HepG2 (cell line): ENCODE measurements at regions not wholly inside any gene's neighbourhood (a gene's known extent, or its start where the extent isn't known, plus 50 kb on each side); places are given as distances from the start of the nearest gene placed in this dataset.

ENCODE experiments used
- FOSL2 ChIP-seq: sonication (generic); formaldehyde crosslinking; IDR thresholded peaks from 2 replicates; pipeline ENCODE4 v1.4.0; 2020; ENCODE audit warnings: missing genetic modification reagents
- MBD4 ChIP-seq: IDR thresholded peaks from 2 replicates; pipeline ENCODE4 v1.6.1; 2012; ENCODE audit warnings: low read length, inconsistent platforms, borderline replicate concordance
- NPAS2 ChIP-seq: sonication (generic); formaldehyde crosslinking; IDR thresholded peaks from 2 replicates; pipeline ENCODE4 v1.8.0; 2022; ENCODE audit warnings: mild to moderate bottlenecking, missing genetic modification reagents, borderline replicate concordance
- NR2F1 ChIP-seq, 2 experiments: fragments of 450-650 bp in 1 of 2; formaldehyde crosslinking in 1 of 2; IDR thresholded peaks; 2 replicates each; pipeline versions ENCODE4 v1.5.0 to v1.6.1; 2016 to 2020; ENCODE audit warnings: mild to moderate bottlenecking in 1 of 2, missing compliant biosample characterization in 1 of 2, missing genetic modification reagents in 1 of 2, moderate library complexity in 1 of 2
- NR2F6 ChIP-seq, 2 experiments: IDR thresholded peaks; 2 replicates each; pipeline ENCODE4 v1.6.1; 2016; ENCODE audit warnings: antibody characterized with exemption in 1 of 2, mild to moderate bottlenecking in 1 of 2
- RCOR2 ChIP-seq: IDR thresholded peaks from 2 replicates; pipeline ENCODE4 v1.6.1; 2016; ENCODE audit warnings: missing biosample characterization, missing genetic modification reagents
- SMAD1 ChIP-seq: sonication (generic); formaldehyde crosslinking; IDR thresholded peaks from 2 replicates; pipeline ENCODE4 v1.4.0; 2020; ENCODE audit warnings: missing genetic modification reagents, low read depth, mild to moderate bottlenecking, borderline replicate concordance
- SMARCE1 ChIP-seq: fragments of 450-650 bp; IDR thresholded peaks from 2 replicates; pipeline ENCODE4 v1.6.1; 2017; ENCODE audit warnings: borderline replicate concordance
- SOX5 ChIP-seq: IDR thresholded peaks from 2 replicates; pipeline ENCODE4 v1.6.1; 2016; ENCODE audit warnings: borderline replicate concordance
- ZMYM2 ChIP-seq: sonication (generic); formaldehyde crosslinking; IDR thresholded peaks from 2 replicates; pipeline ENCODE4 v1.8.0; 2022; ENCODE audit warnings: mild to moderate bottlenecking, missing genetic modification reagents
- ZNF563 ChIP-seq: sonication (generic); formaldehyde crosslinking; IDR thresholded peaks from 2 replicates; pipeline ENCODE4 v1.8.0; 2022; ENCODE audit warnings: mild to moderate bottlenecking, moderate library complexity, missing genetic modification reagents
- ZNF724P ChIP-seq: sonication (generic); formaldehyde crosslinking; IDR thresholded peaks from 2 replicates; pipeline ENCODE4 v1.8.0; 2022; ENCODE audit warnings: missing genetic modification reagents, borderline replicate concordance
- TF ChIP-seq, protein P1 (sequence below): sonication (generic); formaldehyde crosslinking; IDR thresholded peaks from 2 replicates; pipeline ENCODE4 v1.8.1; 2023; ENCODE audit warnings: missing genetic modification reagents, inconsistent platforms, borderline replicate concordance
- TF ChIP-seq, protein P2 (sequence below): IDR thresholded peaks from 2 replicates; pipeline ENCODE4 v1.6.1; 2012; ENCODE audit warnings: inconsistent platforms
- TF ChIP-seq, protein P3 (sequence below): sonication (generic); formaldehyde crosslinking; IDR thresholded peaks from 2 replicates; pipeline ENCODE4 v1.8.0; 2022; ENCODE audit warnings: mild to moderate bottlenecking, missing genetic modification reagents
- TF ChIP-seq, protein P4 (sequence below): sonication (generic); formaldehyde crosslinking; IDR thresholded peaks from 2 replicates; pipeline ENCODE4 v1.4.0; 2020; ENCODE audit warnings: mild to moderate bottlenecking, missing genetic modification reagents
- TF ChIP-seq, protein P5 (sequence below): sonication (generic); formaldehyde crosslinking; IDR thresholded peaks from 2 replicates; pipeline ENCODE4 v1.4.0; 2020; ENCODE audit warnings: missing genetic modification reagents

DNA sequence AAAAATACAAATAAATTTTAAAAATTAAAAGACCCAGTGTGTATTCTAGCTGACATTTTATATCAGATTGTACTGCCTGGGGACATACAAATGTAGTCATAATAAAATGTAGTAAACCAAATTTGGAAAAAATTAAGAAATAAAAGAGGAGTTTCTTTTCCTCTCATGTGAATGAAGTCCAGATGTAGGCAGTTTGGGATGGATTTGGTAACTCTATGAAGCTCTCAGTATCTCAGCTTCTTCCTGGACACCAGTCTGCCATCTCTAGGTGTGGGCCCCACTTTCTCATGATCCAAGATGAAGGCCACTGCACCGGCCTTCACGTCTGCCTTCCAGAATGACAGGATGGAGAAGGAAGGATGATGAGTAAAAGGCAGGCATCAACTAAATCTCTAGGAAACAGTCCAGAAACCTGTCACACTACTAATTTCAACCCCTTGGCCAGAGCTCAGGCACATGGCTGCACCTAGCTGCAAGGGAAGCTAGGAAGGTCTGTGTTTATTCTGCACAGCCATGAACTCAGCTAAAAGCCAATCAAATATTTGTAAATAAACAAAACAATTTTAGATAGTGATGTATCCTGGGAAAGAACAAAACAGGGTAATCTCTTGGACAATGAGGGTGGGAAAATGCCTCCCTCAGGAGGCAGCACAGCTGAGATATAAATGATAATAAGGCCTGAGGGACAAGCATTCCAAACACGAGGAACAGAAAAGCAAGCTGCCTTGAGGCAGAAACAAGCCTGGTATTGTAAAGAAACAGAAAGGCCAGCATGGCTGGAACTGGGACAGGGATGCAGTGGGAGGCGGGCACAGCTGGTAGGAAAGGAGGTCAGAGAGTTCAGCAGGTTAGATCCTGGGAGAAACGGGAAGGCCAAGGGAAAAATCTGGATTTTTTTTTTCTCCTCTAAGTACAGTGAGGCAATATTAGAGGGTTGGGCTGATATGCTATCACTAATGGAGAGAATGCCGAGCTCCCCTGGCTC, 88.5 kb upstream of the PTPN1 start (continued):
- 0 out of 2 replicates have a peak, but pooled peaks have one; percentile 58 for TF ChIP-seq RCOR2
- no peak for TF ChIP-seq NPAS2 (CRISPR knock-in tag)
- 0 out of 4 replicates have a peak, but pooled peaks of 1 of the 2 experiments have one; percentile 9 for TF ChIP-seq NR2F1 (CRISPR knock-in tag; IDR thresholded peaks at IDR 0.05)
- TF ChIP-seq, protein P1, sequence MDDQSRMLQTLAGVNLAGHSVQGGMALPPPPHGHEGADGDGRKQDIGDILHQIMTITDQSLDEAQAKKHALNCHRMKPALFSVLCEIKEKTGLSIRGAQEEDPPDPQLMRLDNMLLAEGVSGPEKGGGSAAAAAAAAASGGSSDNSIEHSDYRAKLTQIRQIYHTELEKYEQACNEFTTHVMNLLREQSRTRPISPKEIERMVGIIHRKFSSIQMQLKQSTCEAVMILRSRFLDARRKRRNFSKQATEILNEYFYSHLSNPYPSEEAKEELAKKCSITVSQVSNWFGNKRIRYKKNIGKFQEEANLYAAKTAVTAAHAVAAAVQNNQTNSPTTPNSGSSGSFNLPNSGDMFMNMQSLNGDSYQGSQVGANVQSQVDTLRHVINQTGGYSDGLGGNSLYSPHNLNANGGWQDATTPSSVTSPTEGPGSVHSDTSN (CRISPR knock-in tag), result no peak
- no peak for TF ChIP-seq NR2F6 (IDR thresholded peaks at IDR 0.05)
- TF ChIP-seq NR2F6 (CRISPR knock-in tag; IDR thresholded peaks at IDR 0.05), result no peak
- TF ChIP-seq, protein P2, sequence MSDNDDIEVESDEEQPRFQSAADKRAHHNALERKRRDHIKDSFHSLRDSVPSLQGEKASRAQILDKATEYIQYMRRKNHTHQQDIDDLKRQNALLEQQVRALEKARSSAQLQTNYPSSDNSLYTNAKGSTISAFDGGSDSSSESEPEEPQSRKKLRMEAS, result peak; percentile 16; the same call in 1 of the 2 replicates
- TF ChIP-seq, protein P3, sequence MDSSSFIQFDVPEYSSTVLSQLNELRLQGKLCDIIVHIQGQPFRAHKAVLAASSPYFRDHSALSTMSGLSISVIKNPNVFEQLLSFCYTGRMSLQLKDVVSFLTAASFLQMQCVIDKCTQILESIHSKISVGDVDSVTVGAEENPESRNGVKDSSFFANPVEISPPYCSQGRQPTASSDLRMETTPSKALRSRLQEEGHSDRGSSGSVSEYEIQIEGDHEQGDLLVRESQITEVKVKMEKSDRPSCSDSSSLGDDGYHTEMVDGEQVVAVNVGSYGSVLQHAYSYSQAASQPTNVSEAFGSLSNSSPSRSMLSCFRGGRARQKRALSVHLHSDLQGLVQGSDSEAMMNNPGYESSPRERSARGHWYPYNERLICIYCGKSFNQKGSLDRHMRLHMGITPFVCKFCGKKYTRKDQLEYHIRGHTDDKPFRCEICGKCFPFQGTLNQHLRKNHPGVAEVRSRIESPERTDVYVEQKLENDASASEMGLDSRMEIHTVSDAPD (CRISPR knock-in tag), result no peak
- no peak for TF ChIP-seq SMAD1 (CRISPR knock-in tag)
- no peak for TF ChIP-seq SOX5 (CRISPR knock-in tag)
- TF ChIP-seq SMARCE1, result no peak
- 0 out of 2 replicates have a peak, but pooled peaks have one; percentile 7 for TF ChIP-seq ZNF563 (CRISPR knock-in tag)
- TF ChIP-seq MBD4, result no peak
- TF ChIP-seq FOSL2, result no peak
- TF ChIP-seq, protein P4, sequence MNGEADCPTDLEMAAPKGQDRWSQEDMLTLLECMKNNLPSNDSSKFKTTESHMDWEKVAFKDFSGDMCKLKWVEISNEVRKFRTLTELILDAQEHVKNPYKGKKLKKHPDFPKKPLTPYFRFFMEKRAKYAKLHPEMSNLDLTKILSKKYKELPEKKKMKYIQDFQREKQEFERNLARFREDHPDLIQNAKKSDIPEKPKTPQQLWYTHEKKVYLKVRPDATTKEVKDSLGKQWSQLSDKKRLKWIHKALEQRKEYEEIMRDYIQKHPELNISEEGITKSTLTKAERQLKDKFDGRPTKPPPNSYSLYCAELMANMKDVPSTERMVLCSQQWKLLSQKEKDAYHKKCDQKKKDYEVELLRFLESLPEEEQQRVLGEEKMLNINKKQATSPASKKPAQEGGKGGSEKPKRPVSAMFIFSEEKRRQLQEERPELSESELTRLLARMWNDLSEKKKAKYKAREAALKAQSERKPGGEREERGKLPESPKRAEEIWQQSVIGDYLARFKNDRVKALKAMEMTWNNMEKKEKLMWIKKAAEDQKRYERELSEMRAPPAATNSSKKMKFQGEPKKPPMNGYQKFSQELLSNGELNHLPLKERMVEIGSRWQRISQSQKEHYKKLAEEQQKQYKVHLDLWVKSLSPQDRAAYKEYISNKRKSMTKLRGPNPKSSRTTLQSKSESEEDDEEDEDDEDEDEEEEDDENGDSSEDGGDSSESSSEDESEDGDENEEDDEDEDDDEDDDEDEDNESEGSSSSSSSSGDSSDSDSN, result no peak
- peak; percentile 11; the same call in 1 of the 2 replicates for TF ChIP-seq ZNF724P
- TF ChIP-seq, protein P5, sequence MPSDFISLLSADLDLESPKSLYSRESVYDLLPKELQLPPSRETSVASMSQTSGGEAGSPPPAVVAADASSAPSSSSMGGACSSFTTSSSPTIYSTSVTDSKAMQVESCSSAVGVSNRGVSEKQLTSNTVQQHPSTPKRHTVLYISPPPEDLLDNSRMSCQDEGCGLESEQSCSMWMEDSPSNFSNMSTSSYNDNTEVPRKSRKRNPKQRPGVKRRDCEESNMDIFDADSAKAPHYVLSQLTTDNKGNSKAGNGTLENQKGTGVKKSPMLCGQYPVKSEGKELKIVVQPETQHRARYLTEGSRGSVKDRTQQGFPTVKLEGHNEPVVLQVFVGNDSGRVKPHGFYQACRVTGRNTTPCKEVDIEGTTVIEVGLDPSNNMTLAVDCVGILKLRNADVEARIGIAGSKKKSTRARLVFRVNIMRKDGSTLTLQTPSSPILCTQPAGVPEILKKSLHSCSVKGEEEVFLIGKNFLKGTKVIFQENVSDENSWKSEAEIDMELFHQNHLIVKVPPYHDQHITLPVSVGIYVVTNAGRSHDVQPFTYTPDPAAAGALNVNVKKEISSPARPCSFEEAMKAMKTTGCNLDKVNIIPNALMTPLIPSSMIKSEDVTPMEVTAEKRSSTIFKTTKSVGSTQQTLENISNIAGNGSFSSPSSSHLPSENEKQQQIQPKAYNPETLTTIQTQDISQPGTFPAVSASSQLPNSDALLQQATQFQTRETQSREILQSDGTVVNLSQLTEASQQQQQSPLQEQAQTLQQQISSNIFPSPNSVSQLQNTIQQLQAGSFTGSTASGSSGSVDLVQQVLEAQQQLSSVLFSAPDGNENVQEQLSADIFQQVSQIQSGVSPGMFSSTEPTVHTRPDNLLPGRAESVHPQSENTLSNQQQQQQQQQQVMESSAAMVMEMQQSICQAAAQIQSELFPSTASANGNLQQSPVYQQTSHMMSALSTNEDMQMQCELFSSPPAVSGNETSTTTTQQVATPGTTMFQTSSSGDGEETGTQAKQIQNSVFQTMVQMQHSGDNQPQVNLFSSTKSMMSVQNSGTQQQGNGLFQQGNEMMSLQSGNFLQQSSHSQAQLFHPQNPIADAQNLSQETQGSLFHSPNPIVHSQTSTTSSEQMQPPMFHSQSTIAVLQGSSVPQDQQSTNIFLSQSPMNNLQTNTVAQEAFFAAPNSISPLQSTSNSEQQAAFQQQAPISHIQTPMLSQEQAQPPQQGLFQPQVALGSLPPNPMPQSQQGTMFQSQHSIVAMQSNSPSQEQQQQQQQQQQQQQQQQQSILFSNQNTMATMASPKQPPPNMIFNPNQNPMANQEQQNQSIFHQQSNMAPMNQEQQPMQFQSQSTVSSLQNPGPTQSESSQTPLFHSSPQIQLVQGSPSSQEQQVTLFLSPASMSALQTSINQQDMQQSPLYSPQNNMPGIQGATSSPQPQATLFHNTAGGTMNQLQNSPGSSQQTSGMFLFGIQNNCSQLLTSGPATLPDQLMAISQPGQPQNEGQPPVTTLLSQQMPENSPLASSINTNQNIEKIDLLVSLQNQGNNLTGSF (CRISPR knock-in tag), result no peak
- TF ChIP-seq ZMYM2 (CRISPR knock-in tag), result peak; percentile 85
